ENCODE measurements at regions not wholly inside any gene's neighbourhood (a gene's known extent, or its start where the extent isn't known, plus 50 kb on each side); places are given as distances from the start of the nearest gene placed in this dataset.
A peak's percentile ranks its signal among the peaks of the same experiment; 100 is the strongest.
"Not testable (repeated sequence)": the region's sequence is repeated elsewhere in the genome, so short reads cannot be mapped to it uniquely, and the experiment has no call there.

- no peak for DNase-seq
Observed at GRCh38 chrX:63581906-63582305, 203.1 kb downstream of the ARHGEF9 start.

GRCh38 chrX:63581398-63581797 is 203.6 kb downstream of the ARHGEF9 start:
- no peak for DNase-seq

- DNase-seq = no peak
Observed at GRCh38 chrX:63576533-63576932, 208.5 kb downstream of the ARHGEF9 start.

GRCh38 chrX:63575700-63576099 is 209.3 kb downstream of the ARHGEF9 start:
- DNase-seq = not testable (repeated sequence)

GRCh38 chrX:63566856-63567255 is 215.7 kb upstream of the SPIN4 start:
- DNase-seq = no peak

- no peak for DNase-seq
Observed at GRCh38 chrX:63561425-63561824, 210.3 kb upstream of the SPIN4 start.

GRCh38 chrX:63560601-63561218 is 209.6 kb upstream of the SPIN4 start:
- peak; percentile 41 for DNase-seq

GRCh38 chrX:63551856-63552255 is 200.7 kb upstream of the SPIN4 start:
- no peak for DNase-seq

GRCh38 chrX:63530654-63531053 is 179.5 kb upstream of the SPIN4 start:
- no peak for DNase-seq

GRCh38 chrX:63529961-63530360 is 178.8 kb upstream of the SPIN4 start:
- DNase-seq = no peak

GRCh38 chrX:63526863-63527262 is 175.7 kb upstream of the SPIN4 start:
- no peak for DNase-seq

- no peak for DNase-seq
Observed at GRCh38 chrX:63525491-63525890, 174.4 kb upstream of the SPIN4 start.

- DNase-seq = not testable (repeated sequence)
Observed at GRCh38 chrX:63519368-63519767, 168.2 kb upstream of the SPIN4 start.

GRCh38 chrX:63514569-63515080 is 163.5 kb upstream of the SPIN4 start:
- DNase-seq = no peak

- no peak for DNase-seq
Observed at GRCh38 chrX:63513825-63514568, 162.9 kb upstream of the SPIN4 start.

GRCh38 chrX:63511361-63511760 is 160.2 kb upstream of the SPIN4 start:
- DNase-seq = no peak

- no peak for DNase-seq
Observed at GRCh38 chrX:63508668-63509067, 157.5 kb upstream of the SPIN4 start.

GRCh38 chrX:63506320-63506719 is 155.2 kb upstream of the SPIN4 start:
- DNase-seq = no peak

- no peak for DNase-seq
Observed at GRCh38 chrX:63503541-63503940, 152.4 kb upstream of the SPIN4 start.

GRCh38 chrX:63488546-63489373 is 137.6 kb upstream of the SPIN4 start:
- no peak for DNase-seq

- DNase-seq = no peak
Observed at GRCh38 chrX:63475200-63475599, 124.1 kb upstream of the SPIN4 start.

- no peak for DNase-seq
Observed at GRCh38 chrX:63471004-63471403, 119.9 kb upstream of the SPIN4 start.

GRCh38 chrX:63470506-63470905 is 119.4 kb upstream of the SPIN4 start:
- DNase-seq = no peak

- DNase-seq = no peak
Observed at GRCh38 chrX:63466690-63467089, 115.6 kb upstream of the SPIN4 start.

All from stimulated activated CD4-positive, alpha-beta T cell treated with anti-CD3 and anti-CD28 coated beads, Interleukin-4, amount 100 ng/mL, for 1 hour (primary cell).